MCF 10A (cell line): ENCODE measurements at regions not wholly inside any gene's neighbourhood (a gene's known extent, or its start where the extent isn't known, plus 50 kb on each side); places are given as distances from the start of the nearest gene placed in this dataset.

Source experiments
- BruUV-seq: library from RNA; stranded (reverse); fragments of 400-500 nt; replicated peaks from 2 replicates; lab custom pipeline; 2021; lab: Mats Ljungman, UMichigan
- CTCF ChIA-PET: fragments of 300-600 bp; sonication (Branson Sonifier 250); formaldehyde crosslinking; extraction: SDS; loops from one replicate; lab custom pipeline; 2021; ENCODE audit warnings: antibody characterized with exemption, inconsistent platforms; lab: Yijun Ruan, JAX
- POLR2A ChIA-PET: fragments of 300-600, 350-650 bp; sonication (Branson Sonifier 250); formaldehyde crosslinking; extraction: SDS; loops from one replicate; lab custom pipeline; 2020; ENCODE audit warnings: antibody characterized with exemption, inconsistent platforms; lab: Yijun Ruan, JAX
- DNase-seq: peaks from one replicate; pipeline ENCODE4 v3.0.0-alpha.2; 2018; ENCODE audit not compliant: unreplicated experiment
- H3K27ac Mint-ChIP-seq: one replicate; pipeline ENCODE4 v1.8.0; 2022; ENCODE audit warnings: mild to moderate bottlenecking, low read depth, mixed read lengths; ENCODE audit not compliant: unreplicated experiment
- H3K27me3 Mint-ChIP-seq: one replicate; pipeline ENCODE4 v1.8.0; 2022; ENCODE audit warnings: mixed read lengths; ENCODE audit not compliant: insufficient read depth, unreplicated experiment
- H3K36me3 Mint-ChIP-seq: one replicate; pipeline ENCODE4 v1.8.0; 2022; ENCODE audit warnings: mild to moderate bottlenecking, moderate library complexity, mixed read lengths; ENCODE audit not compliant: insufficient read depth, unreplicated experiment
- H3K4me1 Mint-ChIP-seq: one replicate; pipeline ENCODE4 v1.8.0; 2022; ENCODE audit warnings: mixed read lengths; ENCODE audit not compliant: insufficient read depth, unreplicated experiment
- H3K4me3 Mint-ChIP-seq: one replicate; pipeline ENCODE4 v1.8.0; 2022; ENCODE audit warnings: mild to moderate bottlenecking, moderate library complexity, mixed read lengths; ENCODE audit not compliant: unreplicated experiment
- H3K9me3 Mint-ChIP-seq: one replicate; pipeline ENCODE4 v1.8.0; 2022; ENCODE audit warnings: mixed read lengths; ENCODE audit not compliant: unreplicated experiment
- intact Hi-C: fragments of 100-400 bp; cut with micrococcal nuclease; formaldehyde crosslinking; loops from 2 replicates; pipeline ENCODE4 v1.14.1; 2022
- TF ChIP-seq, protein P1 (sequence below): fragments of 200-600 bp; IDR thresholded peaks from one replicate; pipeline ENCODE4 v1.8.0; 2022; ENCODE audit warnings: antibody characterized with exemption, mild to moderate bottlenecking; ENCODE audit not compliant: unreplicated experiment

GRCh38 chr9:78654324-78654723 lies 357.4 kb downstream of the PSAT1 start:
- ChIA-PET POLR2A (no interaction called here), CTCF (interaction anchor here (0.6 to 0.7 kb wide), 3 partner anchors 9 to 1502 kb away, joined by 3 read pairs; no protein-coding TSS in a partner anchor)
- Mint-ChIP-seq H3K4me3 (no peak overlapping the region), H3K36me3 (peaks cover 5% of the 10 kb centered on the region), H3K27me3 (no peaks in the 10 kb centered on the region), H3K9me3 (no peaks in the 10 kb centered on the region), H3K4me1 (no peaks in the 10 kb centered on the region), H3K27ac (no peak overlapping the region)
- BruUV-seq: no TSS peak
- DNase-seq: no peak
- TF ChIP-seq, protein P1, sequence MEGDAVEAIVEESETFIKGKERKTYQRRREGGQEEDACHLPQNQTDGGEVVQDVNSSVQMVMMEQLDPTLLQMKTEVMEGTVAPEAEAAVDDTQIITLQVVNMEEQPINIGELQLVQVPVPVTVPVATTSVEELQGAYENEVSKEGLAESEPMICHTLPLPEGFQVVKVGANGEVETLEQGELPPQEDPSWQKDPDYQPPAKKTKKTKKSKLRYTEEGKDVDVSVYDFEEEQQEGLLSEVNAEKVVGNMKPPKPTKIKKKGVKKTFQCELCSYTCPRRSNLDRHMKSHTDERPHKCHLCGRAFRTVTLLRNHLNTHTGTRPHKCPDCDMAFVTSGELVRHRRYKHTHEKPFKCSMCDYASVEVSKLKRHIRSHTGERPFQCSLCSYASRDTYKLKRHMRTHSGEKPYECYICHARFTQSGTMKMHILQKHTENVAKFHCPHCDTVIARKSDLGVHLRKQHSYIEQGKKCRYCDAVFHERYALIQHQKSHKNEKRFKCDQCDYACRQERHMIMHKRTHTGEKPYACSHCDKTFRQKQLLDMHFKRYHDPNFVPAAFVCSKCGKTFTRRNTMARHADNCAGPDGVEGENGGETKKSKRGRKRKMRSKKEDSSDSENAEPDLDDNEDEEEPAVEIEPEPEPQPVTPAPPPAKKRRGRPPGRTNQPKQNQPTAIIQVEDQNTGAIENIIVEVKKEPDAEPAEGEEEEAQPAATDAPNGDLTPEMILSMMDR: no peak
- intact Hi-C loops: no loop called here

GRCh38 chr9:78663369-78663768 lies 366.4 kb downstream of the PSAT1 start:
- CTCF ChIA-PET: interaction anchor here (0.6 kb wide), 1 partner anchor 14 kb away, joined by 3 read pairs; no protein-coding TSS in a partner anchor
- intact Hi-C loops: no loop called here
- H3K4me3 Mint-ChIP-seq: no peak overlapping the region
- no peak overlapping the region for H3K27ac Mint-ChIP-seq
- DNase-seq: no peak
- no peaks in the 10 kb centered on the region for H3K9me3 Mint-ChIP-seq
- H3K27me3 Mint-ChIP-seq: peaks cover 12% of the 10 kb centered on the region
- H3K4me1 Mint-ChIP-seq: peaks cover 12% of the 10 kb centered on the region
- no TSS peak for BruUV-seq
- POLR2A ChIA-PET: no interaction called here
- no peaks in the 10 kb centered on the region for H3K36me3 Mint-ChIP-seq
- TF ChIP-seq, protein P1: no peak

GRCh38 chr9:78664370-78664769 lies 367.4 kb downstream of the PSAT1 start:
- Mint-ChIP-seq H3K9me3 (no peaks in the 10 kb centered on the region), H3K36me3 (no peaks in the 10 kb centered on the region), H3K4me3 (no peak overlapping the region), H3K27ac (no peak overlapping the region), H3K27me3 (peaks cover 12% of the 10 kb centered on the region), H3K4me1 (peaks cover 17% of the 10 kb centered on the region)
- ChIA-PET CTCF (interaction anchor here (0.6 to 0.9 kb wide), 2 partner anchors 28 to 951 kb away, joined by 3 to 5 read pairs; no protein-coding TSS in a partner anchor), POLR2A (no interaction called here)
- TF ChIP-seq, protein P1: no peak
- DNase-seq: no peak
- intact Hi-C loops: no loop called here
- BruUV-seq: no TSS peak

DNA sequence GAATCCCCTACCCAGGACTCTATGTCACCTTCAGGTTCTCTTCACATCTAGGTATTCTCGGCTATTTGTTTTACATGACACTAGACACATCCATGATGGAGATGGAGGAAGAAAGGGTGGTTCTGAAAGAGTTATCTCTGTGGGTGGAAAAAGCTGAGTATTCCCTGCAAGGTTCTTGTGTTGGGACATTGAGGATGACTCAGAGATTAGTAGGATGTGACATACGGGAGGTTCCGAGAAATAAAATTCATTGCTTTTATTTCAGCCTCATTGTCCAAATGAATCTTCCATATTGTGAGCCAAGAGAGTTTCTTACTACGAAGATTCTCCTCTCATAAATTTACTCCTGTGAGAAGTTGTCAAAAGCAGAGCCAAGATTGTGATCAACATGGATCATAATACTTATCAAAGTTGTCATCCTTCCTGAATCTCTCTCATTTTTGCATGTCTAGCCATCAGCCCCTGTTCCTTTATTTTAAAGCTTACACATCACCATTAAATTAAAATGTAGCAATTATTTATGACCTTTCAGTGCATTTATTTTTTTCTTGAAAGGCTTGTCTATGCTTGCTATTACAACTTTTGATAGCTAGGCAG lies 370.0 kb downstream of the PSAT1 start:
- CTCF ChIA-PET: interaction anchor here (1.3 kb wide), 1 partner anchor 29 kb away, joined by 6 read pairs; no protein-coding TSS in a partner anchor
- DNase-seq: no peak

More for the DNA sequence above, 370.0 kb downstream of the PSAT1 start:
- intact Hi-C loops: no loop called here
- no TSS peak for BruUV-seq
- peaks cover 17% of the 10 kb centered on the region for H3K4me1 Mint-ChIP-seq
- no peak overlapping the region for H3K4me3 Mint-ChIP-seq
- no peaks in the 10 kb centered on the region for H3K9me3 Mint-ChIP-seq
- H3K27me3 Mint-ChIP-seq: no peaks in the 10 kb centered on the region
- no peaks in the 10 kb centered on the region for H3K36me3 Mint-ChIP-seq
- TF ChIP-seq, protein P1: no peak
- H3K27ac Mint-ChIP-seq: no peak overlapping the region
- POLR2A ChIA-PET: interaction anchor here (0.9 to 1.0 kb wide), 2 partner anchors 10 to 360 kb away, joined by 3 read pairs; no protein-coding TSS in a partner anchor
